ENCODE measurements at regions not wholly inside any gene's neighbourhood (a gene's known extent, or its start where the extent isn't known, plus 50 kb on each side); places are given as distances from the start of the nearest gene placed in this dataset.

GRCh38 chr4:26080870-26081628 lies 167.0 kb downstream of the SMIM20 start:
- peaks cover 2% of the 10 kb centered on the region for H3K27me3 Mint-ChIP-seq (ENCODE audit: unreplicated experiment)
- H3K27ac Mint-ChIP-seq (ENCODE audit: unreplicated experiment), result no peak overlapping the region
- H3K4me3 Mint-ChIP-seq (ENCODE audit: unreplicated experiment), result no peak overlapping the region
- no peak for TF ChIP-seq CTCF (IDR thresholded peaks at IDR 0.05; ENCODE audit: unreplicated experiment)
- DNase-seq (ENCODE audit: low spot score), result no peak
- no peaks in the 10 kb centered on the region for H3K9me3 Mint-ChIP-seq (ENCODE audit: unreplicated experiment)
- H3K4me1 Mint-ChIP-seq (ENCODE audit: unreplicated experiment), result no peaks in the 10 kb centered on the region
- no peaks in the 10 kb centered on the region for H3K36me3 Mint-ChIP-seq (ENCODE audit: low read depth, unreplicated experiment)

- H3K27ac Mint-ChIP-seq (ENCODE audit: unreplicated experiment), result no peak overlapping the region
- H3K4me1 Mint-ChIP-seq (ENCODE audit: unreplicated experiment), result no peaks in the 10 kb centered on the region
- no peaks in the 10 kb centered on the region for H3K36me3 Mint-ChIP-seq (ENCODE audit: low read depth, unreplicated experiment)
- no peak for DNase-seq (ENCODE audit: low spot score)
- no peak overlapping the region for H3K4me3 Mint-ChIP-seq (ENCODE audit: unreplicated experiment)
- H3K9me3 Mint-ChIP-seq (ENCODE audit: unreplicated experiment), result no peaks in the 10 kb centered on the region
- H3K27me3 Mint-ChIP-seq (ENCODE audit: unreplicated experiment), result peaks cover 2% of the 10 kb centered on the region
- TF ChIP-seq CTCF (IDR thresholded peaks at IDR 0.05; ENCODE audit: unreplicated experiment), result peak; percentile 78
These were observed 167.9 kb downstream of the SMIM20 start for GRCh38 chr4:26081795-26082498.

DNA sequence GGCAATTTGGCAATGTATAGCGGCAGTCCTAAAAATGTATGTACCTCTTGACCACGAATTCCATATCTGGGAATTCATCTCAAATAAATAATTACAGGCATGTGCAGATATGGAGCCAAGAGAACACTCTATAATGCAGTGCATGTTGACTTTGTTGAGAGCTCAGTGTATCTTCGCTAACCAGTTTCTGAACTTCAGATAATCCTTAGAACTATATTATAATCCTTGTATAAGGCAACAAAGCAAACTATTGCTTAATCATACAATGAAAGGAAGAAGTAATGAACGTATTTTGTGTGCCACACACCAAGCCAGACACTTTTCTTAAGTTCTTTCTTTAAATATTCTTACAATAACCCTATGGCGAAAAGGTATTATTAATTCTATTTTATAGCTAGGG lies 168.5 kb downstream of the SMIM20 start:
- Mint-ChIP-seq H3K27me3 (ENCODE audit: unreplicated experiment) (peaks cover 2% of the 10 kb centered on the region), H3K9me3 (ENCODE audit: unreplicated experiment) (no peaks in the 10 kb centered on the region), H3K4me1 (ENCODE audit: unreplicated experiment) (no peaks in the 10 kb centered on the region), H3K36me3 (ENCODE audit: low read depth, unreplicated experiment) (no peaks in the 10 kb centered on the region), H3K4me3 (ENCODE audit: unreplicated experiment) (no peak overlapping the region), H3K27ac (ENCODE audit: unreplicated experiment) (no peak overlapping the region)
- TF ChIP-seq CTCF (IDR thresholded peaks at IDR 0.05; ENCODE audit: unreplicated experiment), result no peak
- DNase-seq (ENCODE audit: low spot score), result no peak

GRCh38 chr4:26083987-26084386 lies 170.0 kb downstream of the SMIM20 start:
- Mint-ChIP-seq H3K4me1 (ENCODE audit: unreplicated experiment) (no peaks in the 10 kb centered on the region), H3K9me3 (ENCODE audit: unreplicated experiment) (no peaks in the 10 kb centered on the region), H3K36me3 (ENCODE audit: low read depth, unreplicated experiment) (no peaks in the 10 kb centered on the region), H3K4me3 (ENCODE audit: unreplicated experiment) (no peak overlapping the region), H3K27me3 (ENCODE audit: unreplicated experiment) (no peaks in the 10 kb centered on the region), H3K27ac (ENCODE audit: unreplicated experiment) (no peak overlapping the region)
- TF ChIP-seq CTCF (IDR thresholded peaks at IDR 0.05; ENCODE audit: unreplicated experiment), result no peak
- DNase-seq (ENCODE audit: low spot score), result no peak

GRCh38 chr4:26084414-26084813 lies 170.4 kb downstream of the SMIM20 start:
- DNase-seq (ENCODE audit: low spot score), result no peak
- no peaks in the 10 kb centered on the region for H3K36me3 Mint-ChIP-seq (ENCODE audit: low read depth, unreplicated experiment)
- no peaks in the 10 kb centered on the region for H3K9me3 Mint-ChIP-seq (ENCODE audit: unreplicated experiment)
- H3K27me3 Mint-ChIP-seq (ENCODE audit: unreplicated experiment), result no peaks in the 10 kb centered on the region
- H3K4me3 Mint-ChIP-seq (ENCODE audit: unreplicated experiment), result no peak overlapping the region
- no peak for TF ChIP-seq CTCF (IDR thresholded peaks at IDR 0.05; ENCODE audit: unreplicated experiment)
- H3K27ac Mint-ChIP-seq (ENCODE audit: unreplicated experiment), result no peak overlapping the region
- H3K4me1 Mint-ChIP-seq (ENCODE audit: unreplicated experiment), result no peaks in the 10 kb centered on the region

Data from endothelial cell (in vitro differentiated cells).